TTC549 (cell line): ENCODE measurements at regions not wholly inside any gene's neighbourhood (a gene's known extent, or its start where the extent isn't known, plus 50 kb on each side); places are given as distances from the start of the nearest gene placed in this dataset.

ENCODE experiments used
- FAIRE-seq: peaks from 2 replicates; lab custom pipeline; 2012; peaks lifted over from hg19 to GRCh38; lab: Jason Lieb, UNC

GRCh38 chr14:58783792-58784511 is 146.2 kb downstream of the DACT1 start:
- FAIRE-seq = no peak

DNA sequence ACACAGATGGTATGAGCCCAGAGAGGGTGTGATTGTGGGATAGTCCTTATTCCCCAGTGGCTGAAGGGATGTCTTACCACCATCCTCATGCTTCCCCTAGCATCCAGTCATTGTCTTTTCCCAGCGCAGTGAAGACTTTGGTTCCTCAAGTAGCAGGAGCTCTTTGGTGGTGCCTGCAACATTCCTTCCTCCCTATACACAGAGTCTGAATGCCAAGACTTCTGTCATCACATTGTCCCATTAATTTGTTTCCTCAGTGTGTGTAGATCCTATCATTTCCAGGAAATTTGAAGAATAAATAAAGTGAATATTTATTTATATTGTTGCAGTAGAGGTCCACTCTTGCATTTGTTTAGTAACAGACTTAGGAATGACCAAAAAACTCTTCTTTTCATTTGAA is 147.2 kb downstream of the DACT1 start:
- FAIRE-seq = no peak

- no peak for FAIRE-seq
Measured at GRCh38 chr14:58785701-58786100, 147.9 kb downstream of the DACT1 start.

DNA sequence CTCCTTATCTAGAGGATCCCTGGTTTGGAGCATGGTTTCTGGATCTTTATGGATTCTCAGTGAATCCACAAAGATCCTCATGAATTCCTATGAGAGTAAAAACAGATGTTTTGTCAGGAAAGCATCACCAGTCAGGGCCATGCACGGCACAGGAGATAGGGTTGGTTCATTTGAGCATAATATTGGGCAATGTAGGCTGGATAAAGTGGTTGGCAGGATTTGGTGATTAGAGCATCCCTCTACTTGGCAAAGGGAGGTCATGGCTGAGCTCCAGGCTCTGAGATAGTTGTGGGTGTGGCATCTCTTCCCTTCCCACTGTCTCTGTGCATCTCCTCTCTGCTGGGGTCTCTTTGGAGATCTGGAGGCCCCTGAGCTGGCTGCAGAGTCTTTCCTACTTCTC is 149.8 kb downstream of the DACT1 start:
- no peak for FAIRE-seq

- no peak for FAIRE-seq
Measured at GRCh38 chr14:58788655-58789503, 151.1 kb downstream of the DACT1 start.

GRCh38 chr14:58789736-58790135 is 152.0 kb downstream of the DACT1 start:
- FAIRE-seq = no peak

- FAIRE-seq = no peak
Measured at GRCh38 chr14:58792416-58792815, 154.7 kb downstream of the DACT1 start.

DNA sequence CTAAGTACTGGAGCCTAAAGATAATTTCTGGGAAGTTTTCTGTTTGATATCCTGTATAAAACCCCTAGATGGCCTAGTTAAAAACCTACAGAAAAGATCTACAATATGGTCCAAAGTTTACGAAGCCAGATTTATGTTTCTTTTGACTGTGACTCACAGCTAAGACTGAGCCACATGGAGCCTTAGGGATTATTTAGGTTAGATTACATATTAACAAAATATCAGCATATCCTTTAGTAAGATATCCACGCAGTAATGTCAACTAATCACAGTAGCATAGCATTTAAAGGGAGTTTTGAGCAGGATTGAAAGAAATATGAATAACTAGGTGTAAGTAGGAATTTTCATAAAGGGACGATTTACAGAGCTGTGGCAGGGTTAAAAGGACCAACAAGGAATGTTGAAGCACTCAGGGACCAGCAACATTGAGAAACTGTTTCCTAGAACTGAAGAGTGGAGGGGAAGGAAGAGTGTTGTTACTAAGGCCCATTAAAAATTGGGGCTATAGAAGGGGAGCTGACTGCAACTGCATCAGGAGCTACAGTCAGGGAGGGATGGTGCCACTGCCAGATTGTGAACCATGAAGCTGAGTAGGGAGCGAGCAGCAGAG is 155.5 kb downstream of the DACT1 start:
- FAIRE-seq = no peak

- no peak for FAIRE-seq
Measured at GRCh38 chr14:58794993-58795762, 157.4 kb downstream of the DACT1 start.

- FAIRE-seq = no peak
Measured at GRCh38 chr14:58796242-58797009, 158.7 kb downstream of the DACT1 start.

- no peak for FAIRE-seq
Measured at GRCh38 chr14:58797010-58797429, 159.3 kb downstream of the DACT1 start.

DNA sequence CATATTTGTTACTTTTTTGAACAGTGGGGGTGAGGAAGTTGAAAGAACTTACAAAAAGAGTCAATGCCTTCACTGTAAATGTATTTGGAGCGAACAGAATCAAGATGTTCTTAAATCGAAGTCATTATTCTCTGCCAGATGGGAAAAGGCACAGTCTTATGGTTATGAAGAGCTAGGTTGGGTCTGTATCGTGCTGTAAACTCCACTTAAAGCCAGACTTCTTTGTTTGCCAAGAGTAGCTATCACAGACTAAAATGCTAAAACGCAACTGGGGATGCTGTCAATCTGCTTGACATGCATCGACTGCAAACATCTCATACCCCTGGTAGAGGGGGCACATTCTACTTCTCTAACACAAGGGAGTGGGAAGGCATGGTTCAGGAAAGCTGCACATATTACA is 160.4 kb downstream of the DACT1 start:
- no peak for FAIRE-seq

- FAIRE-seq = no peak
Measured at GRCh38 chr14:58801086-58801485, 163.3 kb downstream of the DACT1 start.

DNA sequence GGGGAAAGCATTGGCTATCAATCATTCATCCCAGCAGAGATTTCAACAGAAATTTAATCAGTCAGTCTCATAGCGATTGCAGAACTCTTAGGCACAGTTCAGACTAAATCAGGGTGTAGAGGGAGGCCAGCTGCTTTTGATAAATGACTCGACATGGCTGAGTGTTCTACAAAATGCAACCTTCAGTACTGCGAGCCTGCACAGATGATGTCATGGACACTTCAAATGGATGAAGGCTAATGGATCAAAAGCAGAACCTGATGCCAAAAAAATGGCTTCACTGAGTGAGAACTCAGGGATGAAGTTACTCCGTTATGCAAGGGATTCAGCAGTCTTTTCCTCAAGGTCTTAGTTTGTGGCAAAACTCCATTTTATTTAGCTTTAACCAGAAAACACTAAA is 167.3 kb downstream of the DACT1 start:
- no peak for FAIRE-seq

GRCh38 chr14:58805605-58806409 is 168.0 kb downstream of the DACT1 start:
- FAIRE-seq = no peak

GRCh38 chr14:58807191-58807590 is 169.4 kb downstream of the DACT1 start:
- no peak for FAIRE-seq

DNA sequence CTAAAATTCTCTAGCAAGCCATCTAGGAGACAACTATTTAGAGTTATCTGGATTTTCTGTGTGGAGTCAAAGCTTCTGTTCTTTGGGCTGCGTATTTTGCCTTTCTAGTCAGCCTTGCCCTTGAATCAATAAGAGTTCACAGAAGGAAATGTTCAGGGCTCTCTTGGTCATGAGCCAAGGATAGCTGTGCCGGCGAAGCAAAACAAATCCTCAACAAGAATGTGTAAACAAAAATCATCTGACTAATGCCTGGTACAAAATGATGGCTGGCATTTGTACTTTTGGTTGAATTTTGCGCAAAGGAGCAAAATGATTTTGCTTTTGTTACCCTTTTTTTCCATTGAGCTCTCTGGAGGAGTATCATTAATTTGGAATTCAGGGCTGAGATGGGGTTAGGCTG is 171.1 kb downstream of the DACT1 start:
- no peak for FAIRE-seq

DNA sequence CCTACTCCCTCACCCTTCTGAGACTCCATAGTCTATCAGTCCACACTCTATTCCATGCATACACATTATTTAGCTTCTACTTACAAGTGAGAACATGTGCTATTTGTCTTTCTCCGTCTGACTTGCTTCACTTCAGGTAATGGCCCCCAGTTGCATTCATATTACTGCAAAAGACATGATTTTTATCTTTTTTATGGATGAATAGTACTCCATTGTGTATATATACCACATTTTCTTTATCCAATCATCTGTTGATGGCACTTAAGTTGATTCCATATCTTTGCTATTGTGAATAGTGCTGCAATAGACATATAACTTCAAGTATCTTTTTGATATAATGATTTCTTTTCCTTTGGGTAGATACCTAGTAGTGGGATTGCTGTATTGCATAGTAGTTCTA is 171.8 kb downstream of the DACT1 start:
- FAIRE-seq = no peak

GRCh38 chr14:58812050-58812910 is 174.5 kb downstream of the DACT1 start:
- no peak for FAIRE-seq

GRCh38 chr14:58813745-58814144 is 176.0 kb downstream of the DACT1 start:
- FAIRE-seq = no peak
